Hepatocyte (in vitro differentiated cells): ENCODE measurements at regions not wholly inside any gene's neighbourhood (a gene's known extent, or its start where the extent isn't known, plus 50 kb on each side); places are given as distances from the start of the nearest gene placed in this dataset.

ENCODE experiments used
- DNase-seq: peaks from one replicate; pipeline ENCODE4 v3.0.0-alpha.2; 2016; ENCODE audit warnings: low spot score
- H2AFZ ChIP-seq: fragments of 200-600 bp; sonication (generic); 2 replicates; pipeline ENCODE4 v1.6.0; 2016; ENCODE audit warnings: antibody characterized with exemption, mild to moderate bottlenecking
- H3K27ac ChIP-seq: fragments of 200-600 bp; sonication (generic); 2 replicates; pipeline ENCODE4 v1.5.1; 2016; ENCODE audit warnings: mild to moderate bottlenecking
- H3K27me3 ChIP-seq: fragments of 200-600 bp; sonication (generic); 2 replicates; pipeline ENCODE4 v1.6.1; 2016
- H3K36me3 ChIP-seq: fragments of 200-600 bp; sonication (generic); replicated peaks from 2 replicates; pipeline ENCODE4 v1.5.1; 2016; ENCODE audit warnings: low read depth; ENCODE audit not compliant: insufficient read depth
- H3K4me1 ChIP-seq: fragments of 200-600 bp; sonication (generic); 2 replicates; pipeline ENCODE4 v1.5.1; 2016; ENCODE audit warnings: mild to moderate bottlenecking, moderate library complexity; ENCODE audit not compliant: insufficient read depth
- H3K4me2 ChIP-seq: fragments of 200-600 bp; sonication (generic); 2 replicates; pipeline ENCODE4 v1.6.0; 2016
- H3K4me3 ChIP-seq: fragments of 200-600 bp; sonication (generic); 2 replicates; pipeline ENCODE4 v1.5.1; 2016; ENCODE audit warnings: mild to moderate bottlenecking
- H3K79me2 ChIP-seq: fragments of 200-600 bp; sonication (generic); 2 replicates; pipeline ENCODE4 v1.6.0; 2017; ENCODE audit warnings: mild to moderate bottlenecking
- H3K9me2 ChIP-seq: fragments of 200-600 bp; sonication (generic); replicated peaks from 2 replicates; pipeline ENCODE4 v1.6.0; 2017; ENCODE audit warnings: mild to moderate bottlenecking; ENCODE audit not compliant: insufficient read depth
- H3K9me3 ChIP-seq: fragments of 200-600 bp; sonication (generic); 2 replicates; pipeline ENCODE4 v1.5.1; 2016; ENCODE audit warnings: low read depth, mild to moderate bottlenecking
- H4K20me1 ChIP-seq: fragments of 200-600 bp; sonication (generic); 2 replicates; pipeline ENCODE4 v1.6.0; 2016; ENCODE audit warnings: mild to moderate bottlenecking; ENCODE audit not compliant: insufficient read depth, poor library complexity, severe bottlenecking
- EZH2 ChIP-seq: fragments of 200-600 bp; sonication (generic); IDR thresholded peaks from 2 replicates; pipeline ENCODE4 v1.6.1; 2016; ENCODE audit warnings: antibody characterized with exemption, mild to moderate bottlenecking, borderline replicate concordance
- EZH2phosphoT487 ChIP-seq: fragments of 200-600 bp; sonication (generic); IDR thresholded peaks from one replicate; pipeline ENCODE4 v1.6.1; 2018; ENCODE audit warnings: antibody characterized with exemption, mild to moderate bottlenecking, low read depth, moderate library complexity; ENCODE audit not compliant: unreplicated experiment, severe bottlenecking
- WGBS: methylation state at CpG from one replicate; pipeline ENCODE4 v1.1.6; 2016; ENCODE audit warnings: low lambda C conversion rate; ENCODE audit errors: missing lambda C conversion rate; 5-methylcytosine and 5-hydroxymethylcytosine counted together
- TF ChIP-seq, protein P1 (sequence below): fragments of 200-600 bp; sonication (generic); IDR thresholded peaks from 2 replicates; pipeline ENCODE4 v1.5.1; 2016; ENCODE audit warnings: antibody characterized with exemption, mild to moderate bottlenecking; ENCODE audit not compliant: poor library complexity

GRCh38 chr12:34198924-34199323, 176.6 kb downstream of the ALG10 start:
- no peak for TF ChIP-seq EZH2phosphoT487
- TF ChIP-seq, protein P1, sequence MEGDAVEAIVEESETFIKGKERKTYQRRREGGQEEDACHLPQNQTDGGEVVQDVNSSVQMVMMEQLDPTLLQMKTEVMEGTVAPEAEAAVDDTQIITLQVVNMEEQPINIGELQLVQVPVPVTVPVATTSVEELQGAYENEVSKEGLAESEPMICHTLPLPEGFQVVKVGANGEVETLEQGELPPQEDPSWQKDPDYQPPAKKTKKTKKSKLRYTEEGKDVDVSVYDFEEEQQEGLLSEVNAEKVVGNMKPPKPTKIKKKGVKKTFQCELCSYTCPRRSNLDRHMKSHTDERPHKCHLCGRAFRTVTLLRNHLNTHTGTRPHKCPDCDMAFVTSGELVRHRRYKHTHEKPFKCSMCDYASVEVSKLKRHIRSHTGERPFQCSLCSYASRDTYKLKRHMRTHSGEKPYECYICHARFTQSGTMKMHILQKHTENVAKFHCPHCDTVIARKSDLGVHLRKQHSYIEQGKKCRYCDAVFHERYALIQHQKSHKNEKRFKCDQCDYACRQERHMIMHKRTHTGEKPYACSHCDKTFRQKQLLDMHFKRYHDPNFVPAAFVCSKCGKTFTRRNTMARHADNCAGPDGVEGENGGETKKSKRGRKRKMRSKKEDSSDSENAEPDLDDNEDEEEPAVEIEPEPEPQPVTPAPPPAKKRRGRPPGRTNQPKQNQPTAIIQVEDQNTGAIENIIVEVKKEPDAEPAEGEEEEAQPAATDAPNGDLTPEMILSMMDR: no peak
- no peak for TF ChIP-seq EZH2
- H3K9me2 ChIP-seq: no peaks in the 10 kb centered on the region
- H3K9me3 ChIP-seq: no peaks in the 10 kb centered on the region
- WGBS: 69% methylated on average over 7 of the region's 7 CpGs
- no peak overlapping the region for H3K4me2 ChIP-seq
- H3K36me3 ChIP-seq: no peaks in the 10 kb centered on the region
- DNase-seq: no peak
- no peaks in the 10 kb centered on the region for H3K79me2 ChIP-seq
- no peak overlapping the region for H3K4me3 ChIP-seq
- H2AFZ ChIP-seq: no peak overlapping the region
- H3K4me1 ChIP-seq: no peaks in the 10 kb centered on the region
- no peaks in the 10 kb centered on the region for H3K27me3 ChIP-seq
- no peak overlapping the region for H3K27ac ChIP-seq
- H4K20me1 ChIP-seq: no peaks in the 10 kb centered on the region

GRCh38 chr12:34203866-34204620, 181.7 kb downstream of the ALG10 start:
- Histone ChIP-seq H3K79me2 (no peaks in the 10 kb centered on the region), H3K27me3 (no peaks in the 10 kb centered on the region), H3K9me2 (no peaks in the 10 kb centered on the region), H3K4me2 (no peak overlapping the region), H3K4me3 (no peak overlapping the region), H3K9me3 (no peaks in the 10 kb centered on the region), H3K4me1 (no peaks in the 10 kb centered on the region), H4K20me1 (no peaks in the 10 kb centered on the region), H3K27ac (no peak overlapping the region), H3K36me3 (no peaks in the 10 kb centered on the region), H2AFZ (no peak overlapping the region)
- DNase-seq: no peak
- TF ChIP-seq EZH2phosphoT487 (no peak), EZH2 (no peak)
- TF ChIP-seq, protein P1: no peak
- WGBS: 73% methylated on average over 27 of the region's 27 CpGs

GRCh38 chr12:34204830-34205285, 182.6 kb downstream of the ALG10 start:
- Histone ChIP-seq H3K36me3 (no peaks in the 10 kb centered on the region), H3K9me3 (no peaks in the 10 kb centered on the region), H3K9me2 (no peaks in the 10 kb centered on the region), H3K4me1 (no peaks in the 10 kb centered on the region), H3K4me3 (no peak overlapping the region), H3K27ac (no peak overlapping the region), H3K4me2 (no peak overlapping the region), H3K27me3 (no peaks in the 10 kb centered on the region), H2AFZ (no peak overlapping the region), H4K20me1 (no peaks in the 10 kb centered on the region), H3K79me2 (no peaks in the 10 kb centered on the region)
- WGBS: 86% methylated on average over 5 of the region's 12 CpGs
- DNase-seq: no peak
- TF ChIP-seq, protein P1: no peak
- TF ChIP-seq EZH2 (no peak), EZH2phosphoT487 (no peak)

GRCh38 chr12:34205401-34205800, 183.1 kb downstream of the ALG10 start:
- H3K79me2 ChIP-seq: no peaks in the 10 kb centered on the region
- TF ChIP-seq, protein P1: no peak
- TF ChIP-seq EZH2phosphoT487 (no peak), EZH2 (no peak)
- WGBS: 93% methylated on average over 24 of the region's 24 CpGs
- no peak overlapping the region for H3K27ac ChIP-seq
- no peaks in the 10 kb centered on the region for H3K9me3 ChIP-seq
- H3K9me2 ChIP-seq: no peaks in the 10 kb centered on the region
- H2AFZ ChIP-seq: no peak overlapping the region
- no peaks in the 10 kb centered on the region for H3K36me3 ChIP-seq
- no peak overlapping the region for H3K4me3 ChIP-seq
- no peaks in the 10 kb centered on the region for H3K4me1 ChIP-seq
- H4K20me1 ChIP-seq: no peaks in the 10 kb centered on the region
- no peaks in the 10 kb centered on the region for H3K27me3 ChIP-seq
- no peak for DNase-seq
- H3K4me2 ChIP-seq: no peak overlapping the region
